ENCODE measurements at regions not wholly inside any gene's neighbourhood (a gene's known extent, or its start where the extent isn't known, plus 50 kb on each side); places are given as distances from the start of the nearest gene placed in this dataset.

GRCh38 chr2:133812826-133813617 is 244.8 kb upstream of the NCKAP5 start:
- DNase-seq (no peak), ATAC-seq (ENCODE audit: low FRiP score in 2 of 2) (no peak)
- Histone ChIP-seq H3K36me3 (no peaks in the 10 kb centered on the region), H3K4me1 (peaks cover 0 to 5% (median 1%) of the 10 kb centered on the region in 4 donors), H3K27me3 (no peaks in the 10 kb centered on the region), H3K27ac (no peak overlapping the region), H3K9me3 (no peaks in the 10 kb centered on the region), H3K4me3 (no peak overlapping the region)
- 89 to 96% methylated on average over 4 of the region's 4 CpGs for WGBS, 2 donors
- TF ChIP-seq EP300 (IDR thresholded peaks at IDR 0.05) (no peak), POLR2A (IDR thresholded peaks at IDR 0.05) (no peak), POLR2AphosphoS5 (IDR thresholded peaks at IDR 0.05) (no peak), CTCF (IDR thresholded peaks at IDR 0.05) (no peak)

DNA sequence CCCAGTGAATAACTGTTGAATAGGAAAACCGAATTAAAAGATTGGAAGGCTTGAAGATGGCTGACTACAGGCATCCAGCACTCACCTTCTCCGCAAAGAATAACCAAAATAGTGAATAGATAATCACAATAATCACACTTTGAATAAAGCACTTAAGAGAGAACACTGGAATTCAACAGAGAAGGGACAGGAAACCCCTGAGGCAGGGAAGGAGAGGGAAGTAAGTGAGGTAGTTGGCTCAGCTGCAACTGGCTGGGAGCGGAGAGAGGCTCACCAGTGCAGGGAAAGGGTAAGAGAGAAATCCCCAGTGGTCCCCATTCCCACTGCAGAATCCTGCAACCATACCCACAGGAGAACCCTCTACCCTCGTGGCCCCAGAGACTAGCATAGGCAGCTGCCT is 246.6 kb upstream of the NCKAP5 start:
- 65 to 77% methylated on average over 4 of the region's 4 CpGs for WGBS, 2 donors
- peaks cover 0 to 13% (median 4%) of the 10 kb centered on the region in 4 donors for H3K4me1 ChIP-seq
- no peaks in the 10 kb centered on the region for H3K9me3 ChIP-seq
- no peak overlapping the region for H3K4me3 ChIP-seq
- DNase-seq (no peak), ATAC-seq (ENCODE audit: low FRiP score in 2 of 2) (no peak)
- no peak overlapping the region for H3K27ac ChIP-seq
- no peaks in the 10 kb centered on the region for H3K36me3 ChIP-seq
- TF ChIP-seq CTCF (IDR thresholded peaks at IDR 0.05) (no peak), EP300 (IDR thresholded peaks at IDR 0.05) (no peak), POLR2A (IDR thresholded peaks at IDR 0.05) (no peak), POLR2AphosphoS5 (IDR thresholded peaks at IDR 0.05) (no peak)
- no peaks in the 10 kb centered on the region for H3K27me3 ChIP-seq

GRCh38 chr2:133816037-133816436 is 247.8 kb upstream of the NCKAP5 start:
- ATAC-seq (ENCODE audit: low FRiP score in 2 of 2) (no peak), DNase-seq (peak in 1 of 2 donors; percentile 30)
- Histone ChIP-seq H3K27me3 (no peaks in the 10 kb centered on the region), H3K27ac (no peak overlapping the region), H3K4me1 (peaks cover 0 to 13% (median 4%) of the 10 kb centered on the region in 4 donors), H3K9me3 (no peaks in the 10 kb centered on the region), H3K36me3 (no peaks in the 10 kb centered on the region), H3K4me3 (no peak overlapping the region)
- TF ChIP-seq POLR2AphosphoS5 (IDR thresholded peaks at IDR 0.05) (no peak), CTCF (IDR thresholded peaks at IDR 0.05) (no peak), POLR2A (IDR thresholded peaks at IDR 0.05) (no peak), EP300 (IDR thresholded peaks at IDR 0.05) (no peak)
- WGBS, 2 donors, result 96 to 98% methylated on average over 3 of the region's 3 CpGs

GRCh38 chr2:133817680-133818566 is 249.7 kb upstream of the NCKAP5 start:
- Histone ChIP-seq H3K27ac (peak overlapping the region in 1 of 4 donors; percentile 5), H3K4me3 (no peak overlapping the region), H3K9me3 (no peaks in the 10 kb centered on the region), H3K27me3 (no peaks in the 10 kb centered on the region), H3K4me1 (peaks cover 0 to 13% (median 4%) of the 10 kb centered on the region in 4 donors), H3K36me3 (no peaks in the 10 kb centered on the region)
- TF ChIP-seq POLR2AphosphoS5 (IDR thresholded peaks at IDR 0.05) (peak in 1 of 2 donors; percentile 60), EP300 (IDR thresholded peaks at IDR 0.05) (peak in 1 of 4 donors; percentile 35), POLR2A (IDR thresholded peaks at IDR 0.05) (no peak), CTCF (IDR thresholded peaks at IDR 0.05) (no peak)
- DNase-seq (no peak), ATAC-seq (ENCODE audit: low FRiP score in 2 of 2) (peak in 1 of 2 donors; percentile 74)
- WGBS, 2 donors, result 24 to 25% methylated on average over 9 of the region's 9 CpGs

All from upper lobe of left lung (tissue), 6 donors.